Progenitor cell of endocrine pancreas (in vitro differentiated cells): ENCODE measurements at regions not wholly inside any gene's neighbourhood (a gene's known extent, or its start where the extent isn't known, plus 50 kb on each side); places are given as distances from the start of the nearest gene placed in this dataset.

ENCODE experiments used
- DNase-seq: peaks from one replicate; pipeline ENCODE4 v3.0.0; 2021; ENCODE audit warnings: low spot score; ENCODE audit not compliant: unreplicated experiment
- H3K27ac Mint-ChIP-seq: 2 replicates; pipeline ENCODE4 v1.8.0; 2021; ENCODE audit warnings: mild to moderate bottlenecking, moderate library complexity, mixed read lengths
- H3K27me3 Mint-ChIP-seq: 2 replicates; pipeline ENCODE4 v1.8.0; 2021; ENCODE audit warnings: mixed read lengths
- H3K36me3 Mint-ChIP-seq: 2 replicates; pipeline ENCODE4 v1.8.0; 2022; ENCODE audit warnings: mixed read lengths; ENCODE audit not compliant: insufficient read depth
- H3K4me1 Mint-ChIP-seq: 2 replicates; pipeline ENCODE4 v1.8.0; 2021; ENCODE audit warnings: low read depth, mixed read lengths
- H3K4me3 Mint-ChIP-seq: 2 replicates; pipeline ENCODE4 v1.8.0; 2021; ENCODE audit warnings: low read depth, mild to moderate bottlenecking, moderate library complexity, mixed read lengths
- H3K9me3 Mint-ChIP-seq: 2 replicates; pipeline ENCODE4 v1.8.0; 2021; ENCODE audit warnings: low read depth, mixed read lengths
- CTCF ChIP-seq: fragments of 200-600 bp; sonication (generic); IDR thresholded peaks from one replicate; pipeline ENCODE4 v1.5.0; 2021; ENCODE audit warnings: antibody characterized with exemption, mild to moderate bottlenecking; ENCODE audit not compliant: unreplicated experiment

GRCh38 chr13:97106323-97106722 lies 112.0 kb upstream of the OXGR1 start:
- Mint-ChIP-seq H3K4me3 (no peak overlapping the region), H3K4me1 (peaks cover 17% of the 10 kb centered on the region), H3K27ac (no peak overlapping the region), H3K27me3 (peaks cover 39% of the 10 kb centered on the region), H3K9me3 (no peaks in the 10 kb centered on the region), H3K36me3 (no peaks in the 10 kb centered on the region)
- TF ChIP-seq CTCF: no peak
- no peak for DNase-seq

GRCh38 chr13:97107815-97108529 lies 113.7 kb upstream of the OXGR1 start:
- no peak overlapping the region for H3K4me3 Mint-ChIP-seq
- no peak for TF ChIP-seq CTCF
- no peaks in the 10 kb centered on the region for H3K36me3 Mint-ChIP-seq
- no peak for DNase-seq
- H3K4me1 Mint-ChIP-seq: peaks cover 29% of the 10 kb centered on the region
- no peak overlapping the region for H3K27ac Mint-ChIP-seq
- no peaks in the 10 kb centered on the region for H3K9me3 Mint-ChIP-seq
- H3K27me3 Mint-ChIP-seq: peaks cover 41% of the 10 kb centered on the region

- TF ChIP-seq CTCF: no peak
- no peak overlapping the region for H3K4me3 Mint-ChIP-seq
- peaks cover 34% of the 10 kb centered on the region for H3K4me1 Mint-ChIP-seq
- peaks cover 41% of the 10 kb centered on the region for H3K27me3 Mint-ChIP-seq
- DNase-seq: no peak
- no peaks in the 10 kb centered on the region for H3K9me3 Mint-ChIP-seq
- H3K36me3 Mint-ChIP-seq: no peaks in the 10 kb centered on the region
- no peak overlapping the region for H3K27ac Mint-ChIP-seq
These were observed 113.6 kb upstream of the MBNL2 start for GRCh38 chr13:97108530-97108900.

- DNase-seq: no peak
- no peak for TF ChIP-seq CTCF
- no peaks in the 10 kb centered on the region for H3K9me3 Mint-ChIP-seq
- H3K36me3 Mint-ChIP-seq: no peaks in the 10 kb centered on the region
- H3K4me3 Mint-ChIP-seq: no peak overlapping the region
- H3K27me3 Mint-ChIP-seq: peaks cover 41% of the 10 kb centered on the region
- no peak overlapping the region for H3K27ac Mint-ChIP-seq
- peaks cover 39% of the 10 kb centered on the region for H3K4me1 Mint-ChIP-seq
These were observed 112.9 kb upstream of the MBNL2 start for GRCh38 chr13:97109256-97109655.

GRCh38 chr13:97109841-97110492 lies 112.2 kb upstream of the MBNL2 start:
- H3K4me1 Mint-ChIP-seq: peaks cover 41% of the 10 kb centered on the region
- DNase-seq: peak; percentile 87
- no peaks in the 10 kb centered on the region for H3K36me3 Mint-ChIP-seq
- H3K27ac Mint-ChIP-seq: peak overlapping the region; percentile 36
- H3K27me3 Mint-ChIP-seq: peaks cover 41% of the 10 kb centered on the region
- H3K4me3 Mint-ChIP-seq: no peak overlapping the region
- H3K9me3 Mint-ChIP-seq: no peaks in the 10 kb centered on the region
- TF ChIP-seq CTCF: peak; percentile 99
